AG09319 (cell line): ENCODE measurements at regions not wholly inside any gene's neighbourhood (a gene's known extent, or its start where the extent isn't known, plus 50 kb on each side); places are given as distances from the start of the nearest gene placed in this dataset.

Source experiments
- DNase-seq: peaks from one replicate; pipeline ENCODE4 v3.0.0-alpha.2; 2010; ENCODE audit warnings: low read depth; ENCODE audit errors: extremely low read depth
- TF ChIP-seq, protein P1 (sequence below): IDR thresholded peaks from 2 replicates; pipeline ENCODE4 v1.5.1; 2011; ENCODE audit warnings: low read depth, mild to moderate bottlenecking, inconsistent platforms, low read length, moderate library complexity

DNA sequence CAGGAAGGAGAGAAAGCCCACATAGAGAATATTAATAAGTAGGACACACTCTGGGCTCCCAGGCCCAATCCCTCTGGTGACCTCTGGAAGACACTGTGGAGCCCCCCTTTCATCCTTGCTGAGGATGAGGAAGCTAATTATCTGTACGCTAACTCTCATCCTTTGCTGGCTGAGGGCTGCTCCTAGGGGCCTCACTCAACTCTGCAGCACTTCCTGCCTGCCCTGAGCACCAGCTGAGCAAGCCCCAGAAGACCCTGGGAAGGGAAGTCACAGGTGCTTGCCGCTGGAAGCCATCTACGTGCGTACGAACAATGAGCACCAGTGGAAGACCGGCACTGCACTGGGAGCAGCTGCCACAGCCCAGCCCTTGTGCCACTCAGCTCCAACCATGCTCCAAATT lies 145.8 kb upstream of the CDH5 start:
- DNase-seq: no peak
- TF ChIP-seq, protein P1, sequence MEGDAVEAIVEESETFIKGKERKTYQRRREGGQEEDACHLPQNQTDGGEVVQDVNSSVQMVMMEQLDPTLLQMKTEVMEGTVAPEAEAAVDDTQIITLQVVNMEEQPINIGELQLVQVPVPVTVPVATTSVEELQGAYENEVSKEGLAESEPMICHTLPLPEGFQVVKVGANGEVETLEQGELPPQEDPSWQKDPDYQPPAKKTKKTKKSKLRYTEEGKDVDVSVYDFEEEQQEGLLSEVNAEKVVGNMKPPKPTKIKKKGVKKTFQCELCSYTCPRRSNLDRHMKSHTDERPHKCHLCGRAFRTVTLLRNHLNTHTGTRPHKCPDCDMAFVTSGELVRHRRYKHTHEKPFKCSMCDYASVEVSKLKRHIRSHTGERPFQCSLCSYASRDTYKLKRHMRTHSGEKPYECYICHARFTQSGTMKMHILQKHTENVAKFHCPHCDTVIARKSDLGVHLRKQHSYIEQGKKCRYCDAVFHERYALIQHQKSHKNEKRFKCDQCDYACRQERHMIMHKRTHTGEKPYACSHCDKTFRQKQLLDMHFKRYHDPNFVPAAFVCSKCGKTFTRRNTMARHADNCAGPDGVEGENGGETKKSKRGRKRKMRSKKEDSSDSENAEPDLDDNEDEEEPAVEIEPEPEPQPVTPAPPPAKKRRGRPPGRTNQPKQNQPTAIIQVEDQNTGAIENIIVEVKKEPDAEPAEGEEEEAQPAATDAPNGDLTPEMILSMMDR: no peak

DNA sequence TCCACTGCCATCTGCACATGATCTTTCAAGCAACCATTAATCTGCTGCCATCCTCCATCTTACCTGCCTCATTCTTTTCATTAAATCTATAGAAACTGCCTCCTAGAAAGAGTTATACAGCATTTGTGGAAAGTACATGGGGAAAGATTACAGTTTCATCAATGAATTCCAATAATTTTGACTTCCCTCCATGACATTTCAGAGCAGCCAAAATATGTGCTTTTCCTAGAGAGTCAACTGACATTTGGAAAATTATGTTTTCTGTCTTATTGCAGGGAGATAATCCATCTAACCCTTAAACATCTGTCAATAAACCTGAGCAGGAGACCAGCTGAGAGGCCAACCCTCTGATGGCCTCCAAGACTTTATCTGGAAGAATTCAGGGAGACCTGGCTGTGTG lies 147.0 kb upstream of the CDH5 start:
- DNase-seq: no peak
- TF ChIP-seq, protein P1: no peak

DNA sequence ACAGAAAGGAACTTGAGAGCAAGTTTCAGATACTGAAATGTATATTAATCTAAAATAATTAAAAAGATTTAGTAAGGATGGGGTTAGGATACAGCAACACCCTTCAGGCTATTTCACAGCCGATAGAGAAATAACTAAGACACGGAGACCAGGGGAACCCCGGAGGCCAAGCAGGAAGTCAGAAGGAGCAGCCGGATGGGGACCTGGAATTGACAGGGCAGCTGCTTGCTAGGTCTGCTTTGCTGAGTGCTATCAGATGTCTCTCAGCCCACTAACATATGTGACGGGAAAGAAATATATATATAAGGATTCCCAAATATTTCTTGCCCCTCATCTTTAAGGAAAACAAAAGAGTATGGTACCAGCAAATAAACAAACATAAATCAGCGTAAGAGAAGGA lies 154.1 kb upstream of the CDH5 start:
- no peak for DNase-seq

DNA sequence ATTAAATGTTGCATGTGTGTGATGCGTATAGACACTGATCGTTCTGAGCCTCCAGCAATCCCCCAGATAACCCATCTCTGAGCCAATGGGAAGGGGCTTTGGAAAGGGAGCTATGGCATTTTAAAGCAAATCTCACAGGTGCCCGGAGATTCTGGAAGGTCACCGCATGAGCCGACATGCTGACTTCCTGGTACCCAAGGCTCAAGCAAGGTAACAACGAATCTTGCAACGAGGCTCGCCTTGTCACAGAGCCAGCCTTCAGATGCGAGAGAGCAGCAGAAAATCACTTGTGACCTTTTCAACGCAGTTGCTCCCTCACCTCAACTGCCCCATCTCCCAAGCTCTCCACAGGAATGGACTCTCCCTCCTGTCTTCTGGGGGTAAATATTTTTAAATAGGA lies 154.8 kb upstream of the CDH5 start:
- TF ChIP-seq, protein P1: no peak
- no peak for DNase-seq

More for the DNA sequence above, 154.1 kb upstream of the CDH5 start:
- TF ChIP-seq, protein P1: no peak

DNA sequence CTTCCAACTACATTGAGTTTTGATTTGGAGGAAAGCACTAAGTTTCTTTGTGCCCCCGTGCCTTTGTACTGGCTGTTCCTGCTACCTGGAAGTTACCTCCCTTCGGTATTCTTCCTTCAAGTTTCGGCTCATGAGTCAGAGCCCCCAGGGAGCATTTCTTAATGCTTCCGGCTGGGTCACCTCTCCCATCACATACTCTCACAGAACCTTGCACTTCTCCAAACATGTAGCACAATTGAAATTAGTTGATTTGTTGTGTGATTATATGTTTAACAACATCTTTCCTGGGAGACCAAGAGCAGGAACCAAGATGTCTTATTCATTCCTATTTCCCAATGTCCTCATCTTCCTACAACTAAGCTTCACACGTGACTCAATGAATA lies 158.6 kb upstream of the CDH5 start:
- no peak for DNase-seq
- TF ChIP-seq, protein P1: no peak

DNA sequence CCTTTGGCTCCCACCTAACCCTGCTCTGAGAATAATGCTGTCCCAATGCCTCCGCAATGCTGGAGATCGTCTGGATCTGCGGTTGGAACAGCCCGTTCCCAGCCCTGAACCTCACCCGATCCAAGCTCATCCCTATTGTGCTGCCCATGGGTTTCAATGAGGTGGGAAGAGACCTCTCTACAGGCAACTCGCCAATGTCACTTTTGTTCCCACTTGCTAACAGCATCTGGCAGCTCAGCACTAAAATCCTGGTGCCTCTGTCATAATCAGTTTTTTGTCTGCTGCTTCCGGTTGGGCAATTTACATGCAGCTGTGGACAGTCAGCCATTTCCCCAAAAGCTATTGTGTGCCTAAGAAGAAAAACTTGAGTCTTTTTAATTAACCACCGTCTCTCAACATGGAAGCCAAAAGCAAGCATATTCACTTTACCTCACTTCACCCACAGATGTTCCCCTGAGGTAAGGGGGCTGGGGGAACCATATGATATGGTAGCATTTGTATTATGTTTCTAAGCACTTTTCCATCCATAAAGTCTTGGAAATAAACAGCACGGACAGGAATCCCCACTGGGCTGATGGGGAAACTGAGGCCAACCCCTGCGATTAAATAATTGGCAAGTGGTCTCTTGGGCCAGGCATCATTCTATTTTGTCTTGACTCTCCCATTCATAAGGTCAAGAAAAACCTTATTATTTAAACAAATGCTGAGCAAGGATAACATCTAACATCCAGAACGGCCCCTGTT lies 159.2 kb upstream of the CDH5 start:
- TF ChIP-seq, protein P1: no peak
- DNase-seq: no peak

DNA sequence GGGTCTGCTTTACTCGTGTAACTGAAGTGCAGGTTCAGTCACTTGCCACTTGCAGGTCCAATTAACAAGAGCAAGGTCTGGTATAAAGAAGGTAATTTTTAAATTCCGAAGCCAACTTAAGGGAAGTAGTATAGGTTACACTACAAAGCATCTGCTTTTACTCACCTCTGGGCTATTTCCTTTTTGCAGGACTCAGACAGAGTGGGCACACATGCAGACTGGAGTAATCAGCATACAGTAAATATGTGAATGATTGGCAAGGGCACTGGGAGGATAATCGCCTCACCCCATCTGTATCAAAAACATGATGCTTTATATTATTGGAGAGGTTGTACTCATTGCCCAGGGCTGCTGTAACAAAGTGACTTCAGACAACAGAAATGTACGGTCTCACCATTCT lies 160.1 kb upstream of the CDH5 start:
- TF ChIP-seq, protein P1: no peak
- DNase-seq: no peak
